Fibroblast of skin of scalp (primary cell): ENCODE measurements at regions not wholly inside any gene's neighbourhood (a gene's known extent, or its start where the extent isn't known, plus 50 kb on each side); places are given as distances from the start of the nearest gene placed in this dataset.
A peak's percentile ranks its signal among the peaks of the same experiment; 100 is the strongest.
"Not testable (repeated sequence)": the region's sequence is repeated elsewhere in the genome, so short reads cannot be mapped to it uniquely, and the experiment has no call there.

ENCODE experiments used
- DNase-seq: peaks from one replicate; pipeline ENCODE4 v3.0.0-alpha.2; 2013

DNA sequence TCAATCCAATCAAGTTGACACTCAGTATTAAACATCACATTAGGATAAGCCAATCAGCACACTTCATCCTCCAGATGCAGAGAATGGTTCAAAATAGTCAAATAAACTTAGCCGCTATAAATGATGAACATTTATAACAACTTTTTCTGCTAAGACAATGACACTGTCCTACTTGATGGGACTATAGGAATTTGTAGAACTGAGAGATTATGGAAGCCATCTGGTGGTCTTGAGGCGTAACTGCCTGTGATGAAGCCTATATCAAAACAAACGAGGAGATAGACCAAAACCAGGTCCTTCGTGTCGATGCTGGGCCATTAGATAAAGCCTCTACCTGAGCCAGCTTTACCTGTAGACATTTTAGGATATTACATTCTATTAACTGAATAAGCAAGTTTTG is 631.1 kb downstream of the COL12A1 start:
- peak; percentile 58 for DNase-seq

DNA sequence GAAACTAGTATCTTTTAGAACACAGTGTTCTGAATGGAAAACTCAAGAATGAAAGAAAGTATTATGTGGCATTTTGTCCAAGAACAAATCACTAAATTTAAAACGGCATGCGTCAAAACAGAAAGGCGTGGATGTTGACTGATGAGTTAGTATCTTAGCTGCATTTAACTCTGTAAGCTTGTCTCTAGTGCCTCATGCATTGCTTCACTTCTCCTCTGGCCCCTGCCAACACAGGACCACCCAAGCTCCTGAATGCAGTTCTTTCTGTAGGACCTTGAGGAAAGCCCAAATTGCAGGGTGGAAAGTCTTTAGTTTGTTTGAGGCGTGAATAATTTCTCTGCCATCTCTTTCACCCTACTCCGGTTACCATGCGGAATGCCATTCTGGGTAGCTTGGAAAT is 632.2 kb downstream of the COL12A1 start:
- DNase-seq, result no peak

DNA sequence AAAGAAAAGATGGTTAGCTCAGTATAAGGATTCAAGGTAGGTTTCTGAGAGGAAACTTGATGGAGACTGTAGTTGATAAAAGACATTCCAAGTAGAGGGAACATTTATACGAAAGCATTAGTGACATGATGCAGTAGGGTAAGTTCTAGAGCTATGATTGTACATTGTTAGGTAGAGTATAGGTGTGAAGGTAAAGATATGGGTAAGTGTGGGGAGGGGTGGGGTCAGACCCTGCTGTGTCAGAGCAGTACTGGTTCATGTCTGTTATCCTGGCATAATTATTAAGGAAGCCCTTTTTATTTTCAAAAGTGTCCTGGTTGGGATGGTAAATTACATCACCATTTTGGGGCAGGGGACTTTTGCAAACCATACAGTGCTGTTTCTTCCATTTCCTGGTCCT is 635.8 kb downstream of the COL12A1 start:
- DNase-seq, result no peak

DNA sequence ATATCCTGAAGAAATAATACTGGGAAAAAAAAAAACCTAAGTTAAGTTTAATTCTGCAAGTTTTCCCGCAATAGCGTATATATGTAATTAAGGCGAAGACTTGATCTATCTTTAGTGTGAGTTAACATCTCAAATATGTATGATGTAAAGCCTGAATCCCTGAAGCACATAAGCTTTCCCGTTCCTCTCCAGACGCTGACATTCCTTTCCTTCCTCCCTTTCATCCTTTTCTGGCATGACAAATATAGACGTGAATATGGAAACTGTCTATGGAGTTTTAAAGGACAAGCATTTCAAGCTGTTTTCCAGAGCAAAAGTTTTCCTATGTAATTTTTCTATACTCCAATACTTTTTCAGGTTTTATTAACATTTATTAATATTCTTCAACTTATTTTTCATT is 637.0 kb downstream of the COL12A1 start:
- peak; percentile 91 for DNase-seq

DNA sequence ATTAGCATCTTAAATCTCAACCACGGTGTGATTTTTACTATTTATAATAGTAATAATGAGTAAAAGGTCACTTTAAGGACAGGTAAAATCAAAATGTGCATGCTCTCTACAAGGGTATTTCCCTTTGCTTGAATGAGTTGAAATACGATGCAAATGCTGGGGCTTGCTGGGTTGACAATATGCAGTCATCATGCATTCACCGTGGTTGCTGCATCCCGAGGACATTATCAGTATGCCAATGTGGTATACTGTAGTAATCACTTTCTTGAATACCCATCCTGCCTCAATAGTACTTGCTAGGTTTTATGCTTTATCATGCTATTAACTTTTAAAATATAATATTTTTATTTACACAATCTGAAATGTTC is 637.9 kb downstream of the COL12A1 start:
- DNase-seq, result not testable (repeated sequence)

DNA sequence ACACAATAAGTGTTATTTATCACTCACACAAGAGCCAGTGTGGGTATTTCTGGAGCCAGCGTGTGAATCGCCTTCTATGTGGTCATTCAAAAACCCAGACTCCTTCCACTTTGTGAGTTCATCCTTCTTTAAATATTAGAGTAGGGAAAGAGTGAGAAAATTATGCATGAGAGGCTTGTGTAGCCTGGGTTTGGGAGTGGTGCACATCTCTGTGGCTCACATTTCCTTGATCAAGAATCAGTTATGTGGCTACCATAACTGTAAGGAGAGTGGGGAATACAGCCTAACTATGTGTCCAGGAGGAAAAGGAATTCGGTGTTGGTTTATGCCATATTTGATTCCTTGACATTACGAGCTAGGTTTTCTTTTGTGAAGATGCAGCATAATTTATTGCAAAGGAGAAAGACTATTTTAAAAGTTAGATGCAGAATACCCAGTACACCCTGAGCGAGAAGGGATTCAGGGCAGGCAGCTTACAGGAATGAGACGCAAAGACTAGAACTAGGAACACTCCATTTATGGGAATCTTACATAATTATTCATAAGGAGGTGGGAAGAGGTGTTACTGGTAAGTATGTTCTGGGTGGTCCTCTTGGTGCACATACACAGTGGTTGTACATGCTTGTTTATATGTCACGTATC is 638.5 kb downstream of the COL12A1 start:
- no peak for DNase-seq

DNA sequence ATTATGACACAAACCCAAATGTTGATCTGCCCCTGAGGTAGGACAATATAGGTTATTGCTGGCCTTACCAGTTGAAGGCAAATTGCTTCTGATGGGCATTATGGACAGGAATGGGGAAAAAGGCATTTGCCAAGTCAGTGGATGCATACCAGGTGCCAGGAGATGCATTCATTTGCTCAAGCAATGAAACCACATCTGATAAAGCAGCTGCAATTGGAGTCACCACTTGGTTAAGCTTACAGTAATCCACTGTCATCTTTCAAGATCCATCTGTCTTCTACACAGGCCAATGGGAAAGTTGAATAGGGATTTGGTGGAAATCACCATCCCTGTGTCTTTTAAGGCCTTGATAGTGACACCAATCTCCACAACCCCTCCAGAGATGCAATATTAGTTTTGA is 648.6 kb downstream of the COL12A1 start:
- no peak for DNase-seq

DNA sequence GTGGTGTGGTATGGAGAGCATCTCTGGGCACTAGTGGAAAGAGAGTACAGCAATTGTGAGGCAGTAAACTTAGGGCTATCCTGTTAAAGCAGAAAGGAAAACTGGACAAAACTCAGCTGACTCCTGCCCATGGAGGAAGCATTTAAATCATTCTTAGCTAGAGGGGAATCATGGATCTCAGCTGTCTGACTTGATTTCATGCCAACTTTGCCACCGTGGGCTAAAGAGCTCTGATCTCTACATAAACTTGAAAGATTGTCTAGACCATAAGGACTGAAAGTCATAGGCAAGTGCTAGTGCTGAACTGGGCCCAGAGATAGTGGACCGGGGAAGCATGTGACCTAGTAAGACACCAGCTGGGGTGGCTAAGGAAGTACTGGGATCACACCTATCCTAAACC is 651.8 kb downstream of the COL12A1 start:
- DNase-seq, result no peak

DNA sequence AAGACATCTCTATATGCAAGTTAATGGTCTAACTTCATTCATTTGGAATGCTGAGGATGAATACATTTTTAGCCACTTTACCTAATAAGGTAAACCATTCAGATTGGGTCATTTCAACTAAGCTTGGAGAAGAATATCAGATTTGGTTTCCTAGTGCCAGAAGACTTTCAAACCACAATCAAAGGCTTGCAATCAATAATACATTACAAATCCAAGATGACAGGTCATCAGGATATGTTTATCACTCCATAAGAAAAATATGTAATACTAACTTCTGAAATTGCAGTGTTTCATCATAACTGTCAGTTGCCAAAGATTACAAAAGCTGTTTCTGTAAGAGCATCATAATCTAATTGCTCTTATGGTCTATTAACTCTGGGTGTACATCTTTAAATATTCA is 654.0 kb downstream of the COL12A1 start:
- peak; percentile 94 for DNase-seq

DNA sequence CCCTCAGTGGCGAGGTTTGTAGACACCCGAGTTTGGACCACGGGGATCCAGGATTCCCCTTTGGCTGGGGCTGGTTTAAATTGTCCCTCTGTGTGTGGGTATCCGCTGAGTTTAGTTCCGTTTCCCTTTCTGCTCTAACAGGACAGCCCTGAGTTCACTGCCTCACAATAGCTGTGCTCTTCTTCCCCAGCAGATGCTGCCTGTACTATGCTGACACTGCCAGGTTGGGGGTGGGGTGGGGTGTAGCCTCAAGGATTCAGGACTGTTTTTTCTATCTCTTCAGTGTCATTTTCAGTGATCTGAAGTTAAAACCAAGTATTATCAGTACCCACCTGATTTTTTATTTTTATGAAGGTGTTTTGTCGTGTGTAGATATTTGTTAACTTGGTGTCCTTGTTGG is 655.0 kb downstream of the COL12A1 start:
- DNase-seq, result peak; percentile 65

DNA sequence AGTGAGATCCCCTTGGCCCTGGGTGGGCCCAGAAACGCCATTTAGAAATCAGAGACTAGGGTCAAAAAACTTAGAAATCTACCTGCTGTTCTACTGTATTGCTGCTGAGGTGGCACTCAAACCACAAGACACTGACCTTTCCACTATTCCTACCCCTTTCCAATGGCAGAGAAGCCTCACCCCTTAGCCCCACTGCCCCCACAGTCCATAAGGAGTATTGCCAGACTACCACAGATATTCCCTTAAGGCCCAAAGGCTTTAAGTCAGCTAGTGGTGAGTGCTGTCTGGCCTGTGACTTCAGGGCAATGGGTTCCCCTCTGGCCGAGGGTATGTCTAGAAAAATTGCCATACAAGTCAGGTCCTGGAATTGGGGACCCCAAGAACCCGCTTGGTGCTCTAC is 656.1 kb downstream of the COL12A1 start:
- no peak for DNase-seq

DNA sequence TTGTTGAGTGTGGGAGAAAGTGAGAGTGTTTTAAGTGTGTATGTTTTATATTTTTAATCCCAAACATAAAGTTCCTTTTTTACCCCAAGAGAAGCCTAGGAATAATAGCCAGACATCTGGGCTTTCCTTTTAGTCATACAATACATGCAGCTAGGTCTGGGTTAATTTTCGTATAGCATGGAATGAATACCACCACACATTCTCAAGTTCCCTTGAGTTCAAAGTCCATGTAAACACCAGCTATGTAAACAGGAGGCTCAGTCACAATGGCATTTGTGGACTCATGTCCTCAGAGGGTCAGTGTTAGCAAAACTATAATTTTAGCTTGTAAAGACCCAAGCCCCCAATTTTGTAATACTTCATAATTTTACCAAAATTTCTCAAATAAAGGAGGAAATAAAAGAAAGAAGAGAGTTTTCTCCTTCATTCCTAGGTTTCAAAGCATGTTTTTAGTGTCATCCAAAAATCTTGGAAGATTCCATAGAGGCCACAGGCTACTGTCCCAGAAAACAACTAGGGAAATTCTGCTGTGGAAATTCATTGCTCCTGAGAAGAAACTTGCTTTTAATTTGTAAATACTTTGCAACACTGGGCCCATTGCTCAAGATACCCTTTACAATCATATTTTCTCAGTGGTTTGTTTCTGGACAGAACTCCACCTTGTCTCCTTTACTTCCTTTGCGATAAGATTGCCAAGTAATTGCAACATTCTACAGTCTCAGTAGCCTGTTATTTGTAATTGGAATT is 671.2 kb downstream of the COL12A1 start:
- peak; percentile 77 for DNase-seq

DNA sequence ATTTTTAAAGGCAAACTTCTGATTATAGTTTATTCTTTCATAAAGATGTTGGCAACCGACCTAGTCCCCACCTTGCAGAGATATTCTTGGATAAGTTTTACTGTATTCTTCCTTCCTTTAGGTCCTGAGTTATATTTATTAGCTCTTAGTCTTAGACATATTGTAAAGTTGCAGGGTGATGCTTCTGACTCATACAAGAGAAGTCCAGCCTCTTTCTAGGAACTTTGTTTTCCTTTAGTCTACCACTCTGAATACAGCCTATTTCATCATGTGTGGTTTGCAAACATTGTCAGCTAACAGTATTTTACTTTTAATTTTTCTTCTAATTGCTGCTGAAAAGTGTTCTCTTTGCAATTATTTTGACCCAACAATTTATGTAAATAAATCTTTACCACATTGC is 686.7 kb downstream of the COL12A1 start:
- DNase-seq, result peak; percentile 82

DNA sequence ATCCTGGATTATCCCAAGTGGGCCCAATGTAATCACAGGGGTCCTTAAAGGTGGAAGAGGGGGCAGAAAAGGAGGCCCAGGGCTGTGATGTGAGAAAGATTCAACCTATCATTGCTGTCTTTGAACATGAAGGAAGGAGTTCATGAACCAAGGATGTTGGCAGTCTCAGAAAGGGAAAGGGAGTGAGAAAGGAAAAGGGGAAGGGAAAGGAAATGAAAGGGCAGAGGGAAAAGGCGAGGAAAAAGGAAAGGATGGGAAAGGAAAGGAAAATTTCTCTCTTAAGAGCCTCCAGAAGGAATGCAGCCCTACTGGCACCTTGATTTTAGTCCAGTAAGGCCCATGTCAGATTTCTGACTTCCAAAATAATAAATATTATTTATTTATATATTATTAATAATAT is 687.8 kb downstream of the COL12A1 start:
- no peak for DNase-seq

DNA sequence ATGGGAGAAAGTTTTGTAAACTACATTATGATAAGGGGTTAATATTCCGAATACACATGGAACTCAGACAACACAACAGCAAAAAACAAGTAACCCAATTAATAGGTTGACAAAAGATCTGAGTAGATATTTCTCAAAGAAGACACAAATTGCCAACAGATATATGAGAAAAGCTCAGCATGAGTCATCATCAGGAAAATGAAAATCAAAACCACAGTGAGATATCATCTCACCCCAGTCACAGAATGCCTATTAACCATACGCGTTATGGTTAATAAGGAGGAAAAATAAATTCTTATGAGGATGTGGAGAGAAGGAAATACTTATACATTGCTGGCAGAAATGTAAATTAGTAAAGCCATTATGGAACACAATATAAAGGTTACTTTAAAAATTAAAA is 695.0 kb downstream of the COL12A1 start:
- peak; percentile 47 for DNase-seq

DNA sequence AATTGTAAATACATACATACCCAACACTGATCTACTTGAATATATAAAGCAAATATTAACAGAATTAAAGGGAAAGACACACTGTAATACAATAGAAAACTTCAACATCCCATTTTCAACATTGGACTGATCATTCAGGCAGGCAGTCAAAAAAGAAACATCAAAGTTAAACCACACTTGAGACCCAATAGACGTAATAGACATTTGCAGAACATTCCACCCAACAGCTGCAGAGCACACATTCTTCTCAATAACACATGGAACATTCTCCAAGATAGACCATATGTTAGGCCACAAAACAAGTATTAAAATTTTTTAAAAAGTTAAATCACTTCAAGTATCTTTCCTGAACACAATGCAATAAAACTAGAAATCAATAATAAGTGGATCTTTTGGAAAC is 698.2 kb downstream of the COL12A1 start:
- DNase-seq, result no peak

DNA sequence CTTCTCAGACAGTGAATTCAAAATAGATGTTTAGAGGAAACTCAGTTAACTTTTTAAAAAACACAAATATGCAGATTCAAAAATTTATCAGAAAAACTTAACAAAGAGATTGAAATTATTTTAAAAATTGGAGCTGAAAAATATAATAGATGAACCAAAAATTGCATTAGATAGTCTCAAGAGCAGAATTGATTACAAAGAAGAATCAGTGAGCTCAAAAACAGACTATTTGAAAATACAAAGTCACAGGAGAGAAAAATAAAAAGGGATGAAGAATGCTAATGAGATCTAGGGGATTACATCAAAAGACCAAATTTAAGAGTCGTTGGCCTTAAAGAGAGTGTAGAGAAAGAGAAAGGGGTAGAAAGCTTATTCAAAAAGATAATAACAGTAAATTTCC is 700.5 kb downstream of the COL12A1 start:
- DNase-seq, result no peak

DNA sequence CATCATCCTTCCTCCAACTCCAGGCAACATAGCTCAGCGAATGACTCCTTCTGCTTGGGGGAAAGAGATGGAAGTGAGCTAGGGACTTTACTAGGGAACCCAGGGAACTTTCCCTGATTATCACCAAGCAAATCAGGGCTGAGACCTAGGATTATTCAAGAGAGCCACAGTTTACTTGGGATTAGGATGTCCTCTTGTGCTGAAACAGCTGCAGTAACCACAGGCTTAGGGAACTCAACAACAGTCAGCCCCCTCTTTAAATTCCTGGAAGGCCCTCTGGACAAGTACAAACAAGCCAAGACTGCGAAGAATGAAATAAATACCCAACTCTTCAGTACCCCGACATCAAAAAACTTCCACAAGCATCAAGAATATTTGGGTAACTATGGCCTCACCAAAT is 700.9 kb downstream of the COL12A1 start:
- no peak for DNase-seq

DNA sequence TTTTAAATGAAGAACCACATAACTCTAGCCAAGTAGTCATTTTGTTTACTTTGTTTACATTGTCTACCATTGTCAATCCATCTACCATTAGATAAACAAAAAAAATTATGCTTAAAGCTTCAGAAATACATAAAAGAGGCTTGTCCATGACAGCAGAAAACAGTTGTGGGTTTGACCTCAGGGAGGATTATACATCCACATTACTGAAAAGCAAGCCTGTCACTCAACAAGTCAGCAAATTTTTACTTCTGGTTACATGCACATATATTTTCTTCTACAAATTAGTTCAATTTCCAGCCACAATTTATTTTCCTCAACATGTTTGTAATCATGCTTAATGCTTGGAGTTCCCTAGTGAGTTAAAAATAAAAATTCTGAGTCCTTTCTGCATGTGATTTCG is 713.3 kb downstream of the COL12A1 start:
- no peak for DNase-seq

DNA sequence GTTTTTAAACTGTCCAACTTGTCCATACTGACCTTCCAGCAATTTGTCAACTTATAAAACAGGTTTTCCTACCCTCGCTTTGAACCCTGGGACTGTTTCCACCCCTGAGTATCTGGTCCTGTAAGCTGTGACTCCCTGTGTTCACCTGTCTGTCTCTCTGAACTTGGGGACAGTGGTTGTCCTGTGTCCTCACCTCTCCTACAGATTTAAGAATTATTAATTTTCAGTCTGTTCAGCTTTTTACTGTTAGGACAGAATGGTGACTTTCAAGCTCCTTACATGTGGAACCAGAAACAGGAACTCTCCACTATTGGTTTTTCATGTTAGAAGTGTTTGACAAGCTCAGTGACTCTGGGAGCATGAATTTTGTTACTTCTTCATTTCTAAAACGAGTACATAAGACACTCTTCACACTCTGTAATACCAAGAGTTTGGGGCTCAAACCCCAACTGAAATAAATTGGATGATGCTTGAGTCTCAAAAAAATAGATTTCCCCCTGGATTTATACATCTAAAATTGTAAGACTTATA is 713.9 kb downstream of the COL12A1 start:
- no peak for DNase-seq

DNA sequence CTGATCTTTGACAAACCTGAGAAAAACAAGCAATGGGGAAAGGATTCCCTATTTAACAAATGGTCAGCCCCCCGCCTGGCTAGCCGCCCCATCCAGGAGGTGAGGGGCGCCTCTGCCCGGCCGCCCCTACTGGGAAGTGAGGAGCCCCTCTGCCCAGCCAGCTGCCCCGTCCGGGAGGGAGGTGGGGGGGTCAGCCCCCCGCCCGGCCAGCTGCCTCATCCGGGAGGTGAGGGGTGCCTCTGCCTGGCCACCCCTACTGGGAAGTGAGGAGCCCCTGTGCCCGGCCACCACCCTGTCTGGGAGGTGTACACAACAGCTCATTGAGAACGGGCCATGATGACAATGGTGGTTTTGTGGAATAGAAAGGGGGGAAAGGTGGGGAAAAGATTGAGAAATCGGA is 717.1 kb downstream of the COL12A1 start:
- not testable (repeated sequence) for DNase-seq

DNA sequence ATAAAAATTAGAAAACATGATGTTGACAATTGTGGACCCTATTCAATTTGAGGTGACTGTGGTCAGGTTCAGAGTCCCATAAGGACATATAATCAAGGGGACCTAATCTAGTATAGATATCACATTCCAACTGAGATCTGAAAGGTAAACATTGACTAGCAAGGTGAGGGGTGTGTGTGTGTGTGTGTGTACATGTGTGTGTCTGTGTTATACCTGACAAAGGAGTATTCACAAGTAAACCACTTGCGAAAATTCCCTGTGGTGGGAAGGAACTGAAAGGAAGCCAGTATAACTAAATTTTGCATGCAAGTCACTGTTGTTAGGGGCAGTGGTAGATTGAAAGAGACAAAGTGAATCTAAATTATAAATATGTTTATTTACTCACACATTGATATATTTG is 723.7 kb downstream of the COL12A1 start:
- no peak for DNase-seq

DNA sequence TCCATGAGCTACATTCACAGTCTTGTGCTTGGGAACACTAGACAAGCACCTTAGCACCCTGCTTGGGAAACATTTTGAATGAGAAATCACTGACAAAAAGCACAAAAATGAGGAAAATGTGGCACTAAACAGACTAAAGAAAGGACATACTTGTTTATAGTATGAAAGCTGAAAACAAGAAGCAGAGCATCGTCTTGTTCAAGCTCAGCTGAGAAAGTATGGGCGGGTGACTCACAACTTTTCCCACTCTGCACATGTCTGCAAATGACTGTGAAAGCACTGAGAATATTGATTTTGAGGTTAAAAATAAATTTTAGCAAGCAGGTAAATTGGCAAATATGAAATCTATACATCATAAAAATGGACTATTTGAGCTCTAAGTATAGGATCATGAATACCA is 725.3 kb downstream of the COL12A1 start:
- no peak for DNase-seq

DNA sequence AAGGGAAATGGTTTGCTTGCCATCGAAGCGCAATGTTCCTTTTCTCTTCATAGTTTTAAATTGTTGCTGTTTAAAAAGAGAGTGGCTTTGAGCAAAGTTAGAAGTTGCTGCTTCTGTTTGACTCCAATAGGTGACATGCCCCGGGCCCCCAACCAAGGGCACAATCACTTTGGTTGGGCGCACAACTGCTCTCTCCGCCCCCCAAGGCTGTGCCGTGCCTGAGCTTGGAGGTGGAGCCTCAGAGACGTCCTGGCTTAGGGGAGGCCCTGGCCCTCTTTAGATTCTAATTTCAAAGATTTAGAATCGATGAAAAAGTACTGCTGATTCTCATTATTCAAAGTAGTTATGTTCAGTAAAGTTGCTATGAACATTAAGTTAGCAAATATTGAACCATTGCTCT is 725.9 kb downstream of the COL12A1 start:
- DNase-seq, result no peak

DNA sequence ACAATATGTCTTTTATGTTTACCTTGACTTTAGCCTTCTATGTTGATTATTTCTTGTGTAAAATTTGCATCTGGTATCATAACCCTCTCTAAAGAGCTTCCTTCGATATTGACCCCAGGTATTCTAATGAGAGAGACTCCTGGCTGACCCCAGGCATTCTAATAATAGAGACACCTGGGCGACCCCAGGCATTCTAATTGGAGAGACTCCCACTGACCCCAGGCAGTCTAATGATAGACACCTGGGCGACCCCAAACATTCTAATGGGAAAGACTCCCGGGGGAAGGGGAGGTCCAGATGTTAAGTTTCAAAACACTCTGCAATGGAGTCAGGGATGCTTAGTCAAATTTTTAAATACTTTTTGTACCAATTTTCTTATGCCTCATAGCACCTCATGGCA is 726.4 kb downstream of the COL12A1 start:
- DNase-seq, result no peak
